Ovary (tissue), 7 donors: ENCODE measurements at regions not wholly inside any gene's neighbourhood (a gene's known extent, or its start where the extent isn't known, plus 50 kb on each side); places are given as distances from the start of the nearest gene placed in this dataset.
"Not testable (repeated sequence)": the region's sequence is repeated elsewhere in the genome, so short reads cannot be mapped to it uniquely, and the experiment has no call there.

ENCODE experiments used
- DNase-seq, 5 donors: peaks; one replicate each; pipeline ENCODE4 v3.0.0-alpha.2; 2019 to 2020
- H3K27ac ChIP-seq, 2 donors: fragments of 200-600 bp; one replicate each; pipeline versions ENCODE4 v1.5.1 to v1.8.0; 2019 to 2022
- H3K27me3 ChIP-seq: fragments of 200-600 bp; one replicate; pipeline ENCODE4 v1.8.0; 2022
- H3K36me3 ChIP-seq: fragments of 200-600 bp; sonication (generic); one replicate; pipeline ENCODE4 v1.5.1; 2019
- H3K4me1 ChIP-seq: one replicate; pipeline ENCODE4 v1.8.1; 2013; ENCODE audit warnings: mild to moderate bottlenecking, moderate library complexity; ENCODE audit not compliant: insufficient read depth
- H3K4me3 ChIP-seq: fragments of 200-600 bp; sonication (generic); one replicate; pipeline ENCODE4 v1.5.1; 2017
- H3K9me3 ChIP-seq, 2 donors: fragments of 200-600 bp in 1 of 2; sonication (generic) in 1 of 2; one replicate each; pipeline versions ENCODE4 v1.5.1 to v1.8.1; 2013 to 2019; ENCODE audit warnings: mild to moderate bottlenecking in 1 of 2, moderate library complexity in 1 of 2
- EP300 ChIP-seq: sonication (generic); formaldehyde crosslinking; IDR thresholded peaks from one replicate; pipeline ENCODE4 v1.6.1; 2017; ENCODE audit warnings: antibody characterized with exemption
- POLR2A ChIP-seq: fragments of 450-650 bp; IDR thresholded peaks from one replicate; pipeline ENCODE4 v1.6.1; 2017; ENCODE audit warnings: antibody characterized with exemption, mild to moderate bottlenecking, moderate library complexity
- WGBS, 3 donors: extraction: QIAGEN DNeasy Blood & Tissue Kit in 1 of 3; methylation state at CpG; one replicate each; pipeline versions ENCODE4 v1.1.5 to v1.1.7; 2013 to 2017; 5-methylcytosine and 5-hydroxymethylcytosine counted together
- intact Hi-C, 4 donors: fragments of 100-400 bp; cut with DNase I; formaldehyde crosslinking; loops; one replicate each; pipeline versions ENCODE4 v1.11.0 to v1.15.1; 2022 to 2023
- TF ChIP-seq, protein P1 (sequence below), 3 donors: fragments of 450-650 bp in 2 of 3; fragments of 200-600 bp in 1 of 3; IDR thresholded peaks; one replicate each; pipeline versions ENCODE4 v1.5.1 to v1.8.0; 2016 to 2022; ENCODE audit warnings: antibody characterized with exemption in 3 of 3, mild to moderate bottlenecking in 1 of 3
- donor health status: DM: no; HTN: no; CAD: no; lungs with moderate emphysema.
- donor health status: DM: no; HTN: no; CAD: no.
- donor health status: Bipolar disorder and iron deficiency.
- donor health status: DM: no; HTN: no; CAD: no.
- donor health status: DM: yes; HTN: yes; CAD: no.

DNA sequence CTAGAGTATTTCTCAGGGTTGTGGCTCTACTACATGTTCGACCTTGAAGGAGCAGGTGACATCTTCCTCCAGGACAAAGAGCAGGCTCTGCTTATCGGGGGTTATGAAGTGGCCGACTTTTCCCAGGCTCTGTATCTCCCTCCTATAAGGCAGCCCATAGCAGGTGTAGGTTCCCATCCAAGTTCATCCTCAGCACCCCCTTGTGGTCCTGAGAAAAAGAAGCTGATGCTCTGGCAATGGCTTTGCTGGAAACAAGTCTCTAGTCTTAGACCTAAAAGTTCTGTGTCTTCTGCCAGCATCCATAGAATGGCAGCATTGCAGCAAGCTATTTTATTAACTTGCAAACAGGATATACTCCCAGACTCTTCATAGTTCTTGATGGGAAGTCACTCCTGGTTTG lies 836.6 kb upstream of the PRKX start:
- no peak for DNase-seq
- 40 to 73% (median 66%) methylated on average over 3 of the region's 3 CpGs for WGBS, 3 donors
- no peak overlapping the region for H3K4me3 ChIP-seq
- H3K27me3 ChIP-seq, result no peaks in the 10 kb centered on the region
- TF ChIP-seq, protein P1, sequence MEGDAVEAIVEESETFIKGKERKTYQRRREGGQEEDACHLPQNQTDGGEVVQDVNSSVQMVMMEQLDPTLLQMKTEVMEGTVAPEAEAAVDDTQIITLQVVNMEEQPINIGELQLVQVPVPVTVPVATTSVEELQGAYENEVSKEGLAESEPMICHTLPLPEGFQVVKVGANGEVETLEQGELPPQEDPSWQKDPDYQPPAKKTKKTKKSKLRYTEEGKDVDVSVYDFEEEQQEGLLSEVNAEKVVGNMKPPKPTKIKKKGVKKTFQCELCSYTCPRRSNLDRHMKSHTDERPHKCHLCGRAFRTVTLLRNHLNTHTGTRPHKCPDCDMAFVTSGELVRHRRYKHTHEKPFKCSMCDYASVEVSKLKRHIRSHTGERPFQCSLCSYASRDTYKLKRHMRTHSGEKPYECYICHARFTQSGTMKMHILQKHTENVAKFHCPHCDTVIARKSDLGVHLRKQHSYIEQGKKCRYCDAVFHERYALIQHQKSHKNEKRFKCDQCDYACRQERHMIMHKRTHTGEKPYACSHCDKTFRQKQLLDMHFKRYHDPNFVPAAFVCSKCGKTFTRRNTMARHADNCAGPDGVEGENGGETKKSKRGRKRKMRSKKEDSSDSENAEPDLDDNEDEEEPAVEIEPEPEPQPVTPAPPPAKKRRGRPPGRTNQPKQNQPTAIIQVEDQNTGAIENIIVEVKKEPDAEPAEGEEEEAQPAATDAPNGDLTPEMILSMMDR (IDR thresholded peaks at IDR 0.05), result no peak
- no peaks in the 10 kb centered on the region for H3K9me3 ChIP-seq
- intact Hi-C loops, result no loop called here
- no peaks in the 10 kb centered on the region for H3K36me3 ChIP-seq
- no peaks in the 10 kb centered on the region for H3K4me1 ChIP-seq
- no peak overlapping the region for H3K27ac ChIP-seq

DNA sequence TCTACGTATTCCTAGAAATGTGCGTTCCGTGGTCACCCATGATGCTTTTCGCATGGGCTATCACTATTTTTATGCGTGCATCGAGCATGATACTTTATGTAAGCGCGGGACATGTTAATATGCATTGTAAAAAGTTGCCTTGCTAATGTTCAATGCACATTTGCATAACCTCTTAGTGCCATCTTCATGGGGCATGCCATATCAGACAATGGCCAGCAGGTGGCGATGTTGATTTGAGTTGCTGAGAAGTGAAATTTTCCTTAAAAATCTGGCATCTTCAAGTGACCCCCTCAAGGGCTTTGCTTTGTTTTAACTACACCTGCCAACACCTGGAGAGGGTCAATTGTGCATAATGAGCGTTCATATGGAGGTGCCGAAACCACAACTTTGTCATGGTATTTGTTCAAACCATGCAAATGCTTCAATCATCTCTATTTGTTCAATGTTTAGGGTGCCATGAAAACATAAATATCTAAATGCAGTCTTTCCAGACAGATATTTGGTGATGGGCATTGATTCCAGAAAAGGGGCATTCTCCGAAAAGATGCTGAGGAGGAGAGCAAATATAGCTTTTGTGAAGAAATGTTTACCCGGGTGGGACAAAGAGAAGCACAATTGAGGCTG lies 833.9 kb upstream of the PRKX start:
- H3K4me3 ChIP-seq, result no peak overlapping the region
- 40 to 48% (median 45%) methylated on average over 13 of the region's 13 CpGs for WGBS, 3 donors
- H3K27me3 ChIP-seq, result no peaks in the 10 kb centered on the region
- TF ChIP-seq POLR2A, result no peak
- TF ChIP-seq, protein P1 (IDR thresholded peaks at IDR 0.05), result peak in 2 of 3 donors; percentile 35 to 63
- H3K36me3 ChIP-seq, result no peaks in the 10 kb centered on the region
- no peaks in the 10 kb centered on the region for H3K9me3 ChIP-seq
- DNase-seq, result peak in 3 of 5 donors; percentile 30 to 40 (median 30)
- no peaks in the 10 kb centered on the region for H3K4me1 ChIP-seq
- intact Hi-C loops, result no loop called here
- no peak overlapping the region for H3K27ac ChIP-seq

DNA sequence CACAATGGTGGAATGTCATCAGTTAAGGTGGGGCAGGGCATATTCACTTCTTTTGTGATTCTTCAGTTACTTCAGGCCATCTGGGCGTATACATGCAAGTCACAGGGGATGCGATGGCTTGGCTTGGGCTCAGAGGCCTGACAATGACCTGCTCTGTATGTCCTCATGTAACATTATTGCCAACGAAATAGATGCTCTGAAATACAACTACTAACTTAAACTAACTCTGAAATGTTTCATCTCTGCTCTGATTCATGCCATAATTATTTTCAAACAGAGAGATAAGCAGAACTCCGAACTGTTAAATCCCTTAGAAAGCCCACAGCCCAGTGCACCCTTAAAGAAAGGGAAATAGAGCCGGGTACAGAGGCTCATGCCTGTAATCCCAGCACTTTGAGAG lies 832.7 kb upstream of the PRKX start:
- DNase-seq, H3K4me3 ChIP-seq, H3K4me1 ChIP-seq, H3K27me3 ChIP-seq, H3K27ac ChIP-seq, H3K36me3 ChIP-seq, intact Hi-C loops, H3K9me3 ChIP-seq: not testable (repeated sequence)
- 39 to 68% (median 49%) methylated on average over 5 of the region's 5 CpGs for WGBS, 3 donors

DNA sequence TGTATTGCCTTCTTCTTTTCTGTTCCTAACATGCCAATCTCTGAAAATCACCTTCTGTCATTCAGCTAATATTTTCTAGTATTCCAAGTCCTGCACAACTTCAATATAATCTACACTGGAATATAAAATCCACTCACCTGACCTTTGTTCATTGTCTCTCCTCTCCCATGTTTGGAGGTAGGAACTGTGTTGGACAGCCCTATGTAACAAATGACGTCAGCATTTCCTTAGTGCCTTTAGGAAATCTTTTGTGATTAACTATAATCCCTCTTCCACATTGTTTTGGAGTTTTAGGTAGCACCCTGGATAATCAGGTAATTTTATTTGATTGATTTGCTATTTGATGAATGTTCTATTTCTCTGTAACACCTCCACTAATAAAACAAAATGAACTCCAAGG lies 814.8 kb upstream of the PRKX start:
- Histone ChIP-seq H3K4me3 (no peak overlapping the region), H3K27ac (no peak overlapping the region), H3K4me1 (no peaks in the 10 kb centered on the region), H3K36me3 (no peaks in the 10 kb centered on the region), H3K27me3 (no peaks in the 10 kb centered on the region), H3K9me3 (no peaks in the 10 kb centered on the region)
- no peak for DNase-seq
- WGBS, 3 donors, result 79 to 85% (median 81%) methylated on average over 1 of the region's 1 CpG
- intact Hi-C loops, result no loop called here
- TF ChIP-seq EP300, result no peak
- TF ChIP-seq, protein P1 (IDR thresholded peaks at IDR 0.05), result no peak
- no peak for TF ChIP-seq POLR2A

DNA sequence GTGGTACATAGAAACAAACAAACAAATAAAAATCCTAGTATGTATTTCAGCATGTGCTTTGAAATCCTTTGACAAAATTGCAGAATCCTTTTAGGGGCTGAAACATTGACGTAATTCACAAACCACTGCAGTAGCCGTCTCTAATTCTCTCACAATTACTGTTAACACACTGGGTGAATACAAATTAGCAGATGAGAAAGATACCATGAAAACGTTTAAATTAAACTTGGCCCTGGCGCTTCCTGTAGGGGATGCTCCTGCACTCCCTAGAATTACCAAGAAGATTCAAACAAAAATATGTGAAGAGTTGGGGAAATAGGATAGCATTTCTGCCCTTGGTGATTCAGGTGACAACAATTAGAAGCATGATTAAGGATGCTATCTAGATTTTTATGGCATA lies 772.5 kb upstream of the PRKX start:
- Histone ChIP-seq H3K36me3 (no peaks in the 10 kb centered on the region), H3K27ac (no peak overlapping the region), H3K4me3 (no peak overlapping the region), H3K4me1 (no peaks in the 10 kb centered on the region), H3K27me3 (no peaks in the 10 kb centered on the region), H3K9me3 (no peaks in the 10 kb centered on the region)
- TF ChIP-seq, protein P1 (IDR thresholded peaks at IDR 0.05), result no peak
- no peak for TF ChIP-seq EP300
- TF ChIP-seq POLR2A, result no peak
- WGBS, 3 donors, result 22 to 42% (median 28%) methylated on average over 4 of the region's 4 CpGs
- intact Hi-C loops, result no loop called here
- no peak for DNase-seq
